ENCODE measurements at regions not wholly inside any gene's neighbourhood (a gene's known extent, or its start where the extent isn't known, plus 50 kb on each side); places are given as distances from the start of the nearest gene placed in this dataset.

DNA sequence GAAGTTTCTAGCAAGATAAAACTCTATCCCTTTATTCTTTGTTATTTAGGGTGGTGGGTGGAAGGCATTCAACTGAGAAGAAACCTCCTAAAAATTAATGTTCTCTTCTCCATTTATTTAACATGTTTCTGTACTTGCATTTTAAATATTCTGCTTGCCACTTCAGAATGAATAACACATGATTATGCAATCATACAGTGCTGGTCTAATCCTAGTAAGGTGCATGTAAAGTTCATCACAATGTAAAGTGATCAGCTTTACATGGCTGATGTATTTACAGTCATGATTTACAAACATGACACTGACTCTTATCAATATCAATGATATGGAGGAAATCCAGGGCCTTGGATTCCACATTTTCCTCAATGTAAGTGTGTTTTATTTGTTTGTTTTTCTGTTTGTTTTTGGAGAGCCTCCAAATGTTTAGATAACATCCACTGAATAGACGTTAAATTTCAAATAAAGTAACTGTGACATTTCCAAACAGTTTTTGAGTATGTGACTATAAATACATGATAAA, 342.1 kb upstream of the CTSO start:
- TF ChIP-seq, protein P1, sequence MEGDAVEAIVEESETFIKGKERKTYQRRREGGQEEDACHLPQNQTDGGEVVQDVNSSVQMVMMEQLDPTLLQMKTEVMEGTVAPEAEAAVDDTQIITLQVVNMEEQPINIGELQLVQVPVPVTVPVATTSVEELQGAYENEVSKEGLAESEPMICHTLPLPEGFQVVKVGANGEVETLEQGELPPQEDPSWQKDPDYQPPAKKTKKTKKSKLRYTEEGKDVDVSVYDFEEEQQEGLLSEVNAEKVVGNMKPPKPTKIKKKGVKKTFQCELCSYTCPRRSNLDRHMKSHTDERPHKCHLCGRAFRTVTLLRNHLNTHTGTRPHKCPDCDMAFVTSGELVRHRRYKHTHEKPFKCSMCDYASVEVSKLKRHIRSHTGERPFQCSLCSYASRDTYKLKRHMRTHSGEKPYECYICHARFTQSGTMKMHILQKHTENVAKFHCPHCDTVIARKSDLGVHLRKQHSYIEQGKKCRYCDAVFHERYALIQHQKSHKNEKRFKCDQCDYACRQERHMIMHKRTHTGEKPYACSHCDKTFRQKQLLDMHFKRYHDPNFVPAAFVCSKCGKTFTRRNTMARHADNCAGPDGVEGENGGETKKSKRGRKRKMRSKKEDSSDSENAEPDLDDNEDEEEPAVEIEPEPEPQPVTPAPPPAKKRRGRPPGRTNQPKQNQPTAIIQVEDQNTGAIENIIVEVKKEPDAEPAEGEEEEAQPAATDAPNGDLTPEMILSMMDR (IDR thresholded peaks at IDR 0.05 in 8 of 11, conservative IDR thresholded peaks at IDR 0.05 in 3 of 11), result no peak
- no peak for TF ChIP-seq POLR2AphosphoS5 (IDR thresholded peaks at IDR 0.05)
- Histone ChIP-seq H3K4me3 (no peak overlapping the region), H3K36me3 (no peaks in the 10 kb centered on the region), H3K4me1 (no peaks in the 10 kb centered on the region), H3K27me3 (replicated peaks in 1 of 7) (no peaks in the 10 kb centered on the region), H3K9me3 (no peaks in the 10 kb centered on the region), H3K27ac (no peak overlapping the region)
- DNase-seq, result no peak
- intact Hi-C loops (cut with DNase I; ENCODE audit: low total_unique reads), result no loop called here
- 60 to 81% (median 80%) methylated on average over 1 of the region's 1 CpG for WGBS, 5 donors

DNA sequence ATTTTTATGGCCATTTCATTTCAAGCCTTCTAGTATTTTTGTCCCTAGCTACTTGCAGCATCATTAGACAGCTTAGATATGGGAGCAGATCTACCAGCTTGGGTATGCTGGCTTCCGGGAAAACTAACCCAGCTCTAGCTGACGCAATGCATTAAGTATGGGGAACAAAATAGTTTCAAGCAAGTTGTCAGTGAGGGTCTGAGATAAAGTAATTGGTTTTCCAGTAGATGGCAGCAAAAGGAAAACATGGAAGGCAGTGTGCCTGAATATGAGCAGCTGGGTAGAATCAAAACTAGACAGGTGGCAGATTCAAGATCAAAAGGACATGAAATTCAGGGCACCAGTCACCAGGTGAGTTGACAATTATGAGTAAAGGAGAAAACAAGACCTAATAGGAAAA, 340.9 kb upstream of the CTSO start:
- no peaks in the 10 kb centered on the region for H3K27me3 ChIP-seq (replicated peaks in 1 of 7)
- H3K4me3 ChIP-seq, result no peak overlapping the region
- no peaks in the 10 kb centered on the region for H3K4me1 ChIP-seq
- no peak for DNase-seq
- WGBS, 5 donors, result 18 to 51% (median 26%) methylated on average over 2 of the region's 2 CpGs
- TF ChIP-seq POLR2A (IDR thresholded peaks at IDR 0.05) (no peak), POLR2AphosphoS5 (IDR thresholded peaks at IDR 0.05) (no peak)
- TF ChIP-seq, protein P1 (IDR thresholded peaks at IDR 0.05 in 8 of 11, conservative IDR thresholded peaks at IDR 0.05 in 3 of 11), result no peak
- intact Hi-C loops (cut with DNase I; ENCODE audit: low total_unique reads), result no loop called here
- no peak overlapping the region for H3K27ac ChIP-seq
- H3K9me3 ChIP-seq, result no peaks in the 10 kb centered on the region
- H3K36me3 ChIP-seq, result no peaks in the 10 kb centered on the region

DNA sequence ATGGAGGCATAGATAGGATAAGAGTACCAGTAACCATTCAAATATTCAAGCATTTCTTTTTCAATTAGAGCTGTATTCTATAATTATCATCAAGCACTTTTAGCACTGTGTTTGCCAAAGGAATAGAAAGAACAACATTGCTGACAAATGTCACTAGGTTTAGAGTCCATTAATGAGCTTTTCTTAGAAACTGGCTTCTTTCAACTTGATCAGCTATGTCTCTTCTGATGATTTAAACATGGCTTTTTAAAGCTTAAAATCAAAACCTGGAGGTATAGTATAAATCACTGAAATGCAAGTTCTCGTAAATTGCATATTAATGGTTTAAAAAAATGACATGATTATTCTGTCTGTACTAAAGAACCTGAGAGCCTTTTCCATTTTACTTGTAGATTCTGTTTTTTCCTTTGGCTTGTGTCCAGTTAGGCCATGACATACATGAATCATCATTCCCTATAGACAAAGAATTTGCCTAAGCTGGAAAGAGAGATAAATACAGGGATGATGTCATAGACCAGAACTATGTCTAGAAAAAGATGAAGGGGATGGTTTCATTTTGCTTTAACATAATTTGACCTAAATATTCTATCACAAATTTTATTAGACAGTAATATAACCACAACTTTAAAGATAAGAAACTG, 340.1 kb upstream of the CTSO start:
- Histone ChIP-seq H3K4me3 (no peak overlapping the region), H3K36me3 (no peaks in the 10 kb centered on the region), H3K9me3 (no peaks in the 10 kb centered on the region), H3K27ac (no peak overlapping the region), H3K4me1 (no peaks in the 10 kb centered on the region), H3K27me3 (replicated peaks in 1 of 7) (no peaks in the 10 kb centered on the region)
- intact Hi-C loops (cut with DNase I; ENCODE audit: low total_unique reads), result no loop called here
- WGBS, 5 donors, result 70 to 86% (median 80%) methylated on average over 1 of the region's 1 CpG
- TF ChIP-seq, protein P1 (IDR thresholded peaks at IDR 0.05 in 8 of 11, conservative IDR thresholded peaks at IDR 0.05 in 3 of 11), result no peak
- TF ChIP-seq POLR2AphosphoS5 (IDR thresholded peaks at IDR 0.05) (no peak), POLR2A (IDR thresholded peaks at IDR 0.05) (no peak)
- DNase-seq, result no peak

DNA sequence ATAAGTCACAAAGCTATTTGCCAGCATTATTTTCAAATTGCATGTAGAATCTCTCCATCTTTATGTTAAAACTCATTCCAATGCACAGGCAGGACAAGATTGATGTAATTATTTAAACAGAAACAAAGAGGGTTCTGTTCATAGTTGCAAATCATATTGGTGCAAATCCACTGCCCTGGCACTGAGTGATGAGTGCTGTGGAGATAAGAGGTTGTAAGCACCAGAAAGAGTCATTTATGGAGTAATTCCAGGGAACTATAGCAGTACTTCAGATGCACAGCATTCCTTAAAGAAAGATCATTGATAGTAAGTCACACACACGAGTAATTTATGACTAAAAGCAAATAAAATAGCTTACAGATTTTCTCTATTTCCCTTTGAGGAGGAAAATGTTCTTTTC, 337.7 kb upstream of the CTSO start:
- no peak overlapping the region for H3K27ac ChIP-seq
- TF ChIP-seq POLR2AphosphoS5 (IDR thresholded peaks at IDR 0.05), result no peak
- TF ChIP-seq, protein P1 (IDR thresholded peaks at IDR 0.05 in 8 of 11, conservative IDR thresholded peaks at IDR 0.05 in 3 of 11), result no peak
- TF ChIP-seq POLR2A (IDR thresholded peaks at IDR 0.05), result no peak
- no peaks in the 10 kb centered on the region for H3K27me3 ChIP-seq (replicated peaks in 1 of 7)
- no peak overlapping the region for H3K4me3 ChIP-seq
- no peaks in the 10 kb centered on the region for H3K4me1 ChIP-seq
- no peak for DNase-seq
- 43 to 71% (median 60%) methylated on average over 1 of the region's 1 CpG for WGBS, 5 donors
- intact Hi-C loops (cut with DNase I; ENCODE audit: low total_unique reads), result no loop called here
- no peaks in the 10 kb centered on the region for H3K36me3 ChIP-seq
- no peaks in the 10 kb centered on the region for H3K9me3 ChIP-seq

Data from spleen (tissue), 11 donors.